ENCODE measurements at regions not wholly inside any gene's neighbourhood (a gene's known extent, or its start where the extent isn't known, plus 50 kb on each side); places are given as distances from the start of the nearest gene placed in this dataset.

DNA sequence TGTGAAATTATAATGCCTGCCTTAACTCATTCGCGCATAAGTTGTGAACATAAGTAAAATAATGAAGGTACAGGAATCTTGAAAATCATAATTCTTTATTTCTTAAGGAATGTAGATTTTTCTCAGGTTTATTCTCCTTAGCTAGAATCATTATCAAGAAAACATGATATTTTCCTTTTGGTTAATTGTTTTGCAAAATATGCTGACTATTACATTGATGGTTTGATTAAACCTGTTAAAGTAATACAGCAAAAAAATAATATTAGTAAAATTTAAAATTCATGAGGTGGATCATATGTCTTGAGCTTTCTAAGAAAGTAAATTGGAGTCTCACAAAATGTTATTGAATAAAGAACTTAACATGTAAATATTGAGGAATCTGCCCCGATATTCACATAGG lies 178.7 kb upstream of the TRAM1L1 start:
- Histone ChIP-seq H3K9me3 (replicated peaks in 1 of 2; ENCODE audit: control insufficient read depth in 2 of 2, insufficient read depth in 1 of 2, low read depth in 1 of 2, low read length in 2 of 2) (no peaks in the 10 kb centered on the region), H3K79me1 (ENCODE audit: low read depth, low read length) (no peaks in the 10 kb centered on the region), H3K27me3 (ENCODE audit: control insufficient read depth in 3 of 3, insufficient read depth in 3 of 3, low read depth in 1 of 3, low read length in 3 of 3) (no peaks in the 10 kb centered on the region), H3K36me3 (replicated peaks in 1 of 2; ENCODE audit: control insufficient read depth in 2 of 2, insufficient read depth in 2 of 2, low read length in 2 of 2) (no peaks in the 10 kb centered on the region), H3K18ac (ENCODE audit: low read length) (no peak overlapping the region), H3K4me2 (ENCODE audit: insufficient read depth, low read length, poor library complexity, severe bottlenecking) (no peak overlapping the region), H3K9ac (ENCODE audit: low read depth, low read length, poor library complexity) (no peak overlapping the region), H3K4ac (ENCODE audit: low read length) (no peak overlapping the region), H2AK5ac (ENCODE audit: low read depth, low read length) (no peak overlapping the region), H3K4me1 (ENCODE audit: control insufficient read depth in 2 of 2, insufficient read depth in 1 of 2, low read depth in 1 of 2, low read length in 2 of 2) (no peaks in the 10 kb centered on the region), H2BK15ac (ENCODE audit: low read length) (no peak overlapping the region), H3K14ac (ENCODE audit: low read length) (no peak overlapping the region), H2BK12ac (ENCODE audit: low read length) (no peak overlapping the region), H2BK5ac (ENCODE audit: low read length) (no peak overlapping the region), H3K4me3 (ENCODE audit: low read length in 2 of 2) (no peak overlapping the region), H3K27ac (replicated peaks; ENCODE audit: low read length) (no peak overlapping the region), H2AFZ (ENCODE audit: low read length) (no peak overlapping the region), H3K23ac (ENCODE audit: low read depth, low read length, poor library complexity) (no peak overlapping the region), H2BK120ac (ENCODE audit: low read depth, low read length) (no peak overlapping the region), H4K8ac (ENCODE audit: low read depth, low read length) (no peak overlapping the region), H4K91ac (ENCODE audit: low read depth, low read length, poor library complexity) (no peak overlapping the region)
- DNase-seq (ENCODE audit: low spot score): no peak
- no CpG with 5 or more reads among the region's 3 CpGs for WGBS, 2 donors (ENCODE audit: extremely low coverage in 2 of 2, insufficient read length in 2 of 2, insufficient replicate concordance in 1 of 2)

DNA sequence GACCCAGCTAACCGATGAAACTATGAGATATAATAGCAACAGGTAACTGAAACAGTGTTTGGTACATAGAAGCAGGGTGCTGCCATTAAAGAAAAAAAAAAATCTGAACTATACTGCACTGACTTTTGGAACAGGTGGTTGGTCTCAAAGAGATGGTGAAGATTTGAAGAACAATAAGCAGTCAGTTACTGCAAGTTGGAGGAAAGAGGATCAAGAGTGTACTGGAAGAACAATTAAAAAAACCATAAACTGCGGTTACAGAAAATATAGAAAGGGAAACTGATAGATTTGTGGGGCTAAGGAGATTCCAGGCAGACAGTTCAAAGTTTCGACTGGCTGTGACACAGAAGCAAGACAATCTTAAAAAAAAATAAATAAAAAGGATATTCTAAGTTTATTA lies 181.9 kb upstream of the TRAM1L1 start:
- H4K91ac ChIP-seq (ENCODE audit: low read depth, low read length, poor library complexity): no peak overlapping the region
- no peaks in the 10 kb centered on the region for H3K27me3 ChIP-seq (ENCODE audit: control insufficient read depth in 3 of 3, insufficient read depth in 3 of 3, low read depth in 1 of 3, low read length in 3 of 3)
- H2BK5ac ChIP-seq (ENCODE audit: low read length): no peak overlapping the region
- no peak overlapping the region for H3K18ac ChIP-seq (ENCODE audit: low read length)
- no peak overlapping the region for H3K14ac ChIP-seq (ENCODE audit: low read length)
- H3K4me1 ChIP-seq (ENCODE audit: control insufficient read depth in 2 of 2, insufficient read depth in 1 of 2, low read depth in 1 of 2, low read length in 2 of 2): no peaks in the 10 kb centered on the region
- H2AFZ ChIP-seq (ENCODE audit: low read length): no peak overlapping the region
- H3K4me2 ChIP-seq (ENCODE audit: insufficient read depth, low read length, poor library complexity, severe bottlenecking): no peak overlapping the region
- no peaks in the 10 kb centered on the region for H3K79me1 ChIP-seq (ENCODE audit: low read depth, low read length)
- H4K8ac ChIP-seq (ENCODE audit: low read depth, low read length): no peak overlapping the region
- H3K23ac ChIP-seq (ENCODE audit: low read depth, low read length, poor library complexity): no peak overlapping the region
- no peak overlapping the region for H3K27ac ChIP-seq (replicated peaks; ENCODE audit: low read length)
- no peak overlapping the region for H3K4me3 ChIP-seq (ENCODE audit: low read length in 2 of 2)
- no peak overlapping the region for H3K4ac ChIP-seq (ENCODE audit: low read length)
- no peak for DNase-seq (ENCODE audit: low spot score)
- H2BK15ac ChIP-seq (ENCODE audit: low read length): no peak overlapping the region
- no peak overlapping the region for H2AK5ac ChIP-seq (ENCODE audit: low read depth, low read length)
- WGBS, 2 donors (ENCODE audit: extremely low coverage in 2 of 2, insufficient read length in 2 of 2, insufficient replicate concordance in 1 of 2): no CpG with 5 or more reads among the region's 3 CpGs
- H3K9me3 ChIP-seq (replicated peaks in 1 of 2; ENCODE audit: control insufficient read depth in 2 of 2, insufficient read depth in 1 of 2, low read depth in 1 of 2, low read length in 2 of 2): no peaks in the 10 kb centered on the region
- H3K9ac ChIP-seq (ENCODE audit: low read depth, low read length, poor library complexity): no peak overlapping the region
- H2BK12ac ChIP-seq (ENCODE audit: low read length): no peak overlapping the region
- H2BK120ac ChIP-seq (ENCODE audit: low read depth, low read length): no peak overlapping the region
- H3K36me3 ChIP-seq (replicated peaks in 1 of 2; ENCODE audit: control insufficient read depth in 2 of 2, insufficient read depth in 2 of 2, low read length in 2 of 2): no peaks in the 10 kb centered on the region

DNA sequence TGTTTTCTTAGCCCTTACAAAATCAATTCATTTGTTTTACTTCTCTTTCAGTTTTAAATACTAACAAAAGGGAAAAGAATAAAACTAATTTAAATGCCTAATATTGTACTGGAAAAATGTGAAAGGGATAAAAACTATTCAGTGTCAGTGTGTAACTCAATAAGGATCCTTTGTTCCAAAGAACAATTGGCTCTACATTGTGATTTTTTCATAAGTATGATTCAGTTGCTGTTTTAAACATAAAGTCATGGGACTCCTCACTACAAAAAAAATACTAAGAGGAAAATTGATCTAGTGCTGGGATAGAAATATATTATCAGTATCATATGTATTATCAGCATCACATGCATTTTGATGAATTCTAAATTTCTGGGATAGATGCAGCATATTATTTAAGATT lies 199.4 kb upstream of the TRAM1L1 start:
- no peaks in the 10 kb centered on the region for H3K4me1 ChIP-seq (ENCODE audit: control insufficient read depth in 2 of 2, insufficient read depth in 1 of 2, low read depth in 1 of 2, low read length in 2 of 2)
- H3K4me2 ChIP-seq (ENCODE audit: insufficient read depth, low read length, poor library complexity, severe bottlenecking): no peak overlapping the region
- H2BK12ac ChIP-seq (ENCODE audit: low read length): no peak overlapping the region
- DNase-seq (ENCODE audit: low spot score): no peak
- no peak overlapping the region for H2AK5ac ChIP-seq (ENCODE audit: low read depth, low read length)
- H3K14ac ChIP-seq (ENCODE audit: low read length): no peak overlapping the region
- no peaks in the 10 kb centered on the region for H3K27me3 ChIP-seq (ENCODE audit: control insufficient read depth in 3 of 3, insufficient read depth in 3 of 3, low read depth in 1 of 3, low read length in 3 of 3)
- H2BK120ac ChIP-seq (ENCODE audit: low read depth, low read length): no peak overlapping the region
- no peak overlapping the region for H4K8ac ChIP-seq (ENCODE audit: low read depth, low read length)
- H3K36me3 ChIP-seq (replicated peaks in 1 of 2; ENCODE audit: control insufficient read depth in 2 of 2, insufficient read depth in 2 of 2, low read length in 2 of 2): no peaks in the 10 kb centered on the region
- no peak overlapping the region for H2BK15ac ChIP-seq (ENCODE audit: low read length)
- H3K79me1 ChIP-seq (ENCODE audit: low read depth, low read length): no peaks in the 10 kb centered on the region
- H3K4me3 ChIP-seq (ENCODE audit: low read length in 2 of 2): no peak overlapping the region
- no peak overlapping the region for H2AFZ ChIP-seq (ENCODE audit: low read length)
- no peak overlapping the region for H3K9ac ChIP-seq (ENCODE audit: low read depth, low read length, poor library complexity)
- H3K27ac ChIP-seq (replicated peaks; ENCODE audit: low read length): no peak overlapping the region
- no peaks in the 10 kb centered on the region for H3K9me3 ChIP-seq (replicated peaks in 1 of 2; ENCODE audit: control insufficient read depth in 2 of 2, insufficient read depth in 1 of 2, low read depth in 1 of 2, low read length in 2 of 2)
- H4K91ac ChIP-seq (ENCODE audit: low read depth, low read length, poor library complexity): no peak overlapping the region
- H2BK5ac ChIP-seq (ENCODE audit: low read length): no peak overlapping the region
- no peak overlapping the region for H3K23ac ChIP-seq (ENCODE audit: low read depth, low read length, poor library complexity)
- no peak overlapping the region for H3K18ac ChIP-seq (ENCODE audit: low read length)
- H3K4ac ChIP-seq (ENCODE audit: low read length): no peak overlapping the region

DNA sequence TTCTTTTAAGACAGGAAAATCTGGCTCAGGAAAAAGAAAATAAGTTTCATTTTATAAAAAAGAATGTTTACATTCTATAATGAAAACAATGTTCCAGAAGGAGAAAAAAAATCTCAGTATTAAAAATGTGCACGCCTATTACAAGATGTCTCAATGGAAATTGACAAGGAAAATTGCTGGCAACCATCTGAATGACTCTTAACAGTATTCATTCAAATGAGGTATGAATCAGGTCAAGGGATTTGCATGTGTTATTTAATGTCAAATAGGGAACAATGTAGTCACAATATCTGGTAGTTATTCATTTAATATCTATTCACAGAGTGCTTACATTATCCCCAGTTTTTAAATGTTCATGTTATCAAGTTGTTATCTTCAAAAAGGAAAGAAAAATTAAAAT lies 208.4 kb upstream of the TRAM1L1 start:
- Histone ChIP-seq H3K27ac (replicated peaks; ENCODE audit: low read length) (no peak overlapping the region), H2BK15ac (ENCODE audit: low read length) (no peak overlapping the region), H2BK12ac (ENCODE audit: low read length) (no peak overlapping the region), H3K4ac (ENCODE audit: low read length) (no peak overlapping the region), H3K18ac (ENCODE audit: low read length) (no peak overlapping the region), H3K9me3 (replicated peaks in 1 of 2; ENCODE audit: control insufficient read depth in 2 of 2, insufficient read depth in 1 of 2, low read depth in 1 of 2, low read length in 2 of 2) (no peaks in the 10 kb centered on the region), H2AK5ac (ENCODE audit: low read depth, low read length) (no peak overlapping the region), H3K36me3 (replicated peaks in 1 of 2; ENCODE audit: control insufficient read depth in 2 of 2, insufficient read depth in 2 of 2, low read length in 2 of 2) (no peaks in the 10 kb centered on the region), H3K14ac (ENCODE audit: low read length) (no peak overlapping the region), H3K79me1 (ENCODE audit: low read depth, low read length) (no peaks in the 10 kb centered on the region), H4K91ac (ENCODE audit: low read depth, low read length, poor library complexity) (no peak overlapping the region), H3K4me1 (ENCODE audit: control insufficient read depth in 2 of 2, insufficient read depth in 1 of 2, low read depth in 1 of 2, low read length in 2 of 2) (peaks cover 0 to 3% of the 10 kb centered on the region in 2 donors), H3K4me2 (ENCODE audit: insufficient read depth, low read length, poor library complexity, severe bottlenecking) (no peak overlapping the region), H3K23ac (ENCODE audit: low read depth, low read length, poor library complexity) (no peak overlapping the region), H2BK5ac (ENCODE audit: low read length) (no peak overlapping the region), H2AFZ (ENCODE audit: low read length) (no peak overlapping the region), H3K4me3 (ENCODE audit: low read length in 2 of 2) (no peak overlapping the region), H2BK120ac (ENCODE audit: low read depth, low read length) (no peak overlapping the region), H3K9ac (ENCODE audit: low read depth, low read length, poor library complexity) (no peak overlapping the region), H4K8ac (ENCODE audit: low read depth, low read length) (no peak overlapping the region), H3K27me3 (ENCODE audit: control insufficient read depth in 3 of 3, insufficient read depth in 3 of 3, low read depth in 1 of 3, low read length in 3 of 3) (no peaks in the 10 kb centered on the region)
- no CpG with 5 or more reads among the region's 1 CpG for WGBS, 2 donors (ENCODE audit: extremely low coverage in 2 of 2, insufficient read length in 2 of 2, insufficient replicate concordance in 1 of 2)
- no peak for DNase-seq (ENCODE audit: low spot score)

Data from neuronal stem cell (in vitro differentiated cells).